ENCODE measurements at regions not wholly inside any gene's neighbourhood (a gene's known extent, or its start where the extent isn't known, plus 50 kb on each side); places are given as distances from the start of the nearest gene placed in this dataset.

DNA sequence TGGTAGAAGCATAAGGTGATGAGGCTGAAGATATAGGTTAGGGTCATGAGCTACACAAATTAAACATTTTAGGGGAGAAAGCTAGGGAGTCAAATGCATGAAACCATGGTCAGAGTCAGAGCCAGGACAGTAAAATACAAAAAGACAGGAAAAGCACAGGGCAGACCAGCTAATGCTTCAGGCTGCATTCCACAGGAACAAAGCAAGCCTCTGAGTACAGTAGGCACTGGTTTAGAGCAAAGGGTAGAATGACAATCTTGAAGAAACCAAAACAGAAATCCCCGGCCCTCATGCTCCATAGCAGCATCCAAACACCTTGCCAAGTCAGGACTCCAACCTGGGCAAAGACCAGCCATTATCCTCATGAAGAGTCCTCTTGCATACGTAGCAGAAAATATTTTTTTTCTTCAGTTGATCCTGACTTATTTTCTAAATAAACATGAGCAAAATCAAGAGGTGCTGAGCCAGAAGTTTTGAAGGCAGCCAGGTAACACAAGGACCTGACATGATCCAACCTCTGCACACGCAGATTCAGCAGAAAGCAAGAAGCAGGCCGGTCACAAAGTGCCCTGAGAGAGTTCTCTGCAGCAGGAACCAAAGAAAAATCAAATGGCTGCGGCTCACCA lies 273.1 kb downstream of the TTLL7 start:
- DNase-seq (ENCODE audit: low read depth in 2 of 2): no peak

GRCh38 chr1:83718338-83718737 lies 280.6 kb downstream of the TTLL7 start:
- no peak for DNase-seq (ENCODE audit: low read depth in 2 of 2)

- DNase-seq (ENCODE audit: low read depth in 2 of 2): no peak
Observed at GRCh38 chr1:83717785-83718184, 281.1 kb downstream of the TTLL7 start.

- DNase-seq (ENCODE audit: low read depth in 2 of 2): no peak
Observed at GRCh38 chr1:83716641-83717040, 282.3 kb downstream of the TTLL7 start.

DNA sequence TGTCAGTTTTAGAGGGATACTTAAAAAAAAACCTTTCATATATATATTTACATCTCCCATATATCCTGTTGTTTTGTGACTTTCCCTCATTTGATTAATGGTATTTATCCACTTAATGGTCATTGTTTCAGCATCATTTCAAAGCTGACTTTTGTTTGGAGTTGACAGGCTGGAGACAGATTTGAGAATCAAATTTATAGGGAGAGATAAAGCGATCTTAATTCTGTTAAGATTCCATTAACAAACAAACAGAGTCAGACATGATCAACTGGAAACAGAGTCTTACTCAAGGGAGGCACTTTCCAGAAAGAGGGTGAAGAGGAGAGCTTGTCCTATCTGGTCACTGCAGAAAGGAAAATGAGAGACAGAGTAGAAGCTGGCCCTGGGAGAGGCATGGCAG lies 283.4 kb downstream of the TTLL7 start:
- no peak for DNase-seq (ENCODE audit: low read depth in 2 of 2)

DNA sequence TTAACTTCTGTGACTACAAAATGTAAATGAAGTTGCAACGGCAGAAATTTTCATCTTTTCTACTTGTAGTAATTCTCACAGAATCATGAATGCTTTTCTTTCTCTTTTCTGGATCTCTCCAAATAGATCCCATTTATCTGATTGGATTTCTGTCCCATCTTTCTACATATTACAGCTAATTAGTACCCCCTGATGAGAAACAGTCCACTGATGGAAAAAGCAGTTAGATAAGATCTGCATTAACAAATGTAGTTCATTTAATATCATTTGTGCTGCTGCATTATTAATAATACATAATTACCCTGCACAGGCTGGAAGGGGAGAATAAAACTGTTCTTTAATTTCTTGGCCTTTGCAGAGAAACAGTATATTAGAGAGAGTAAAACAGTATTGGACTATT lies 289.3 kb downstream of the TTLL7 start:
- DNase-seq (ENCODE audit: low read depth in 2 of 2): no peak

- no peak for DNase-seq (ENCODE audit: low read depth in 2 of 2)
Observed at GRCh38 chr1:83706354-83706938, 292.5 kb downstream of the TTLL7 start.

DNA sequence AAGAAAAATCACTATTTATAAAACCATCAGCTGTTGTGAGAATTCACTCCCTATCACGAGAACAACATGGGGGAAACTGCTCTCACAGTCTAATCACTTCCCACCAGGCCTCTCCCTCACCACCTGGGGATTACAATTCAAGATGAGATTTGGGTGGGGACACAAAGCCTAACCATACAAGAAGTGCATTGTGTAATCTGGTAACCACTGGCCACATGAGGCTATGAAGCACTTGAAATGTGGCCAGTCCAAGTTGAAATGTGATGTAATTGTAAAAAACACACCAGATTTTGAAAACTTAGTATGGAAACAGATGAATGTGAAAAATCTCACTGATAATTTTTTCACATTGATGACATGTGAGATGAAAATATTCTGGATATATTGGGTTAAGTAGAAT lies 293.8 kb downstream of the TTLL7 start:
- peak in 1 of 2 experiments; percentile 23 for DNase-seq (ENCODE audit: low read depth in 2 of 2)

GRCh38 chr1:83704350-83704749 lies 294.6 kb downstream of the TTLL7 start:
- DNase-seq (ENCODE audit: low read depth in 2 of 2): no peak

DNA sequence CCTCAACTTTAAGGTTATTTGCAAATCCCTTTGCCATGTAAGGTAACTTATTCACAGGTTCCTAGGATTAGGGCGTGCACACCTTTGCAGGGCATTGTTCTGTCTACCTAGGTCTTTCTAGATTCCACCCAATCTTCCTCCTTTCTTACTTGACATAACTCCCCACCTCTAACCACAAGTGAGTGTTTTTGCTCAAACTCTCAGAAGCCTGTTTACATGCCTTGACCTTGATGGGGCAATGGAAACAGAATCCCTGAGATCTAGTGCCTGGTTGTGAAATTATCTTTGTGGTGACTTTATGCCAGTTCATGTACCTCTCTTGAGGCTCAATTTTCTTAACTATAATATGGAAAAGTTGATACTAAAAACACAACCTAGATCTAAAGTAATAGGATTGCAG lies 296.6 kb downstream of the TTLL7 start:
- DNase-seq (ENCODE audit: low read depth in 2 of 2): no peak

DNA sequence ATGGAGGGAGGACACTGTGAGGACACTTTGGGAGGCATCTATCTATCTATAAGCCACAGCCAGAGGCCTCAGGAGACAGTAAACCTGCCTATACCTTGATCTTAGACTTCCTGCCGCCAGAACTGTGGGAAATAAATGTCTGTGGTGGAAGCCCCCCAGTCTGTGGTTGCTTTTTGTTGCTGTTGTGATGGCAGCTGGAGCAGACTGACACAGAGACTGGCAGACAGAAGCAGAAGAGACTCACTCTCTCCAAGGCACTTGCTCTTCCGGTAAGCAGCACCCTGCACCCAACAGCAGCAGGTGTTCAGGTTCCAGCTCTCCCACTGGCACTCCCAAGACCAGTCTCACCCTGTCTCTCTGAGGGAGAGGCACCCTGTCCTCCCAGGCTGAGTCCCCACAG lies 297.6 kb downstream of the TTLL7 start:
- no peak for DNase-seq (ENCODE audit: low read depth in 2 of 2)

DNA sequence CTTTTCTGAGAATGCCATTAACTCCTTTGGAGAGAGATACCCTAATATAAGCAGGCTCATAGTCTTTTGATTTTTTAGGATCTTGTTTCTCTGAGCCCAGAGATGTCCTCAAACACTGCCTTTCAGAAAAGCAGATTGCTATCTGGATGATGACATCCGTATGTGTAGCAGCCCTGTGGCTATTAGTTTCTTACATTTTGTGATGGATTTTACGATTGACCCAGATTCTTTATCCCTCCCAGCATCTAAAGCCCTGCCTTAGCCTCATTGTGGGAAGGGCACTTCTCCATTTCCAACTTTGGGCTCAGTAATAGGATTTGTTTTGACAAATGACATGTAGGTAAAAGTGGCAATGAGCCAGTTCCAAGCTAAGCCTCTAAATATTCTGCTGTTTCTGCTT lies 300.3 kb downstream of the TTLL7 start:
- no peak for DNase-seq (ENCODE audit: low read depth in 2 of 2)

GRCh38 chr1:83697961-83698360 lies 301.0 kb downstream of the TTLL7 start:
- no peak for DNase-seq (ENCODE audit: low read depth in 2 of 2)

GRCh38 chr1:83697220-83697619 lies 301.7 kb downstream of the TTLL7 start:
- no peak for DNase-seq (ENCODE audit: low read depth in 2 of 2)

DNA sequence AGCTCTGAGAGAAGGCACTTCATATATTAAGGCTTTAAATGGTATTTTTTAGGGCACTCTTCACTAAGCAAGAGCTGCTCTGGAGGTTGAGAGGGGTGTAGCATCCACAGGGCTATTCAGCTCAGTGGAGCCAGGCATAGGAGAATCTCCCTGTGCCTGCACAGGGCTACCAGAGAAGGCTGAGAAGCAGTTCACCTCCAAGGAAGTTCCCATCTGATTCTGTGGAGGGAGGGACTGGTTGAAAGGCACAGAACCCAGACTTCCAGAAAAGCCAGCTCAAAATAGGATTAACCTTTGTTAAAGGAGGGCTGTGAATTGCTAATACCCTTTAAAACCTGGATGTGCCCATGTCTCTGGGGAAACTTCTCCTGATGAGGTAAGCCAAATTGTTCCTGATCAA lies 304.5 kb downstream of the TTLL7 start:
- DNase-seq (ENCODE audit: low read depth in 2 of 2): no peak

- DNase-seq (ENCODE audit: low read depth in 2 of 2): no peak
Observed at GRCh38 chr1:83693427-83694126, 305.4 kb downstream of the TTLL7 start.

DNA sequence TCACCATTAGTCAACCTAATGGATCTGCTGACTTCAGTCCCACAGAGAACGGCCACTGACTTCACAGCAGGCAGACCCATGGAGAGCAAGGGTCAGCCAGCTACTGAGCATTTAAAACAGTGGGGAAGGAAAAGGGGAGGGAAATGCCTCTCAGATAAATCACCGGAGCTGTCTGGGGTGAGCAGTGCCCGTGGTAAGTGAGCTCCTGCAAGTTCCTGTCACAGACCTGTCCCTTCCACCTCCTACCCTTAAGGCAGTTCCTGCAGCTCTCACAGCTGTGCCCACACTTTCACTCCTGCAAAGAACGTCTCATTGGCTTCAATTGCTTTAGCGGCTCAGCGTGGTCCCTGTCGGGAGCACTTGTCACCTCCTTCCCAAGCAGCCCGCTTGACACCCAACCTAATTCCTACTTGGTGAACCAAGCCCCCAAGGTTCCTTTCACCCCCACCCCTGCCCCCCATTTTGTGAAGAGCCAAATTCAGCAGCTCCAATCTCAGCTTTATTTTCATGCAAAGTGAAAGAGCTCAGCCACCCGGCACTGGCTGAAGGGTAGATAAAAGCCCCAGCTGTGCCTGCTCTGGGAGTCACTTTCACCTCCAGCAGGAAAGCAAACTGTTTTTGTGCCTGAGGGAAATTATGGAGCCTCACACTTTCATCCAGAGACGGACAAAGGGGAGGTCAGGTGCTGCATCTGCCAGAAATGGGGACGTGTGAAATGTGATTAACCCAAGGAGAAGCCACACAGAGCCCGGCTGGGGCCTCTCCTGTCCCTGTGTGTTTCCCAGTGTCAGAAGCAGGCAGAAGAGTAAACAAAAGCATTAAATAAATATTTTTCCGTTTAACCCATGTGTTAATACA lies 306.2 kb downstream of the TTLL7 start:
- no peak for DNase-seq (ENCODE audit: low read depth in 2 of 2)

- DNase-seq (ENCODE audit: low read depth in 2 of 2): no peak
Observed at GRCh38 chr1:83691953-83692500, 306.9 kb downstream of the TTLL7 start.

GRCh38 chr1:83689921-83690868 lies 308.7 kb downstream of the TTLL7 start:
- peak in 1 of 2 experiments; percentile 20 for DNase-seq (ENCODE audit: low read depth in 2 of 2)

GRCh38 chr1:83682132-83682531 lies 316.8 kb downstream of the TTLL7 start:
- DNase-seq (ENCODE audit: low read depth in 2 of 2): no peak

DNA sequence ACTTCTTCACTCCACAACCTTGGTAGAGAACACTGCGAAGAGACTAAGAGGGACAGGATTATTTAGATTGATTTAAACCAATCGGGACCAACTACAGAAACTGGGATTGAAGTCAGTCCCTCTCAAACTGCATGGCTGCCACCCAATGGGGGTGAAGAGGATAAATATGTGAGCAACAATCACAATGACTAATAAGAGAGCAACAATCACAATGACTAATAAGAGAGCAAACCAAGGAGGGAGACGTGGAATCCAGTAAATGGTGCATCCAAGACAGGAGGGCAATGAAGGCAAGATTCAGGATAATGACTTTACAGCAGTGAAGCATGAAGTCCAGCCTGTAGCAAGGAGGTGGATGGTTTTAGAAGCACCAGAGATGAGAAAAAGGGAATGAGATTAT lies 322.8 kb downstream of the TTLL7 start:
- DNase-seq (ENCODE audit: low read depth in 2 of 2): no peak
